ENCODE measurements at regions not wholly inside any gene's neighbourhood (a gene's known extent, or its start where the extent isn't known, plus 50 kb on each side); places are given as distances from the start of the nearest gene placed in this dataset.

DNA sequence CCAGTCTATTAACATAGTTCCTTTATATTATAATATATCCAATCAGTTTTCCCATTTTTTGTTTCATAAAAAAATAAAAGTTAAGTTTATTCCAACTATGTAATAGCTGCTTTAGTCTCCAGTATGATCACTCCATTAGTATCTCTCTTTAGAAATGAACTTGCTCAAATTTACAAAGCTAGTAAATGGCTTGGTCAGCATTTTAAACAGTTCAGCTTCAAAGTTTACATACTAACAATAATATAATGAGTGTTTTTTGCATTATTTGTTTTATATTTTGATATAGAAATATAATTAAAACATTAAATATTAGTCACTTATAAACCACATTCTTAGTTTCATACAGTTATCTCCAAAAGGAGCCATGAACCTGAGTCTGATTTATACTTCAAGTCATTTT, 1073.8 kb downstream of the SLITRK5 start:
- ChIA-PET POLR2A (no interaction called here), CTCF (ENCODE audit: low intra/inter-chr PET ratio) (no interaction called here)
- Histone ChIP-seq H3K27me3 (ENCODE audit: control insufficient read depth in 2 of 2, insufficient read depth in 2 of 2, low read length in 2 of 2) (no peaks in the 10 kb centered on the region), H3K9me1 (ENCODE audit: control insufficient read depth, insufficient read depth, low read length) (no peaks in the 10 kb centered on the region), H3K9ac (ENCODE audit: insufficient read depth in 1 of 2, low read depth in 2 of 2, low read length in 2 of 2) (no peak overlapping the region), H3K4me3 (no peak overlapping the region), H4K20me1 (replicated peaks; ENCODE audit: control insufficient read depth, insufficient read depth, low read length) (no peaks in the 10 kb centered on the region), H3K9me3 (replicated peaks; ENCODE audit: control insufficient read depth, insufficient read depth, low read depth, low read length) (no peaks in the 10 kb centered on the region), H3K27ac (ENCODE audit: extremely low read depth, low read depth, low read length) (no peak overlapping the region), H3K4me1 (replicated peaks in 1 of 2; ENCODE audit: control insufficient read depth in 2 of 2, insufficient read depth in 2 of 2, low read length in 2 of 2) (no peaks in the 10 kb centered on the region), H3K36me3 (ENCODE audit: control insufficient read depth, insufficient read depth, low read length) (no peaks in the 10 kb centered on the region), H3K79me2 (ENCODE audit: control insufficient read depth, insufficient read depth, low read length) (no peaks in the 10 kb centered on the region), H3K4me2 (ENCODE audit: insufficient read depth, low read length) (no peak overlapping the region), H2AFZ (ENCODE audit: low read depth, low read length) (no peak overlapping the region)
- ATAC-seq, result no peak
- FAIRE-seq, result no peak
- in situ Hi-C loops (cut with MboI), result no loop called here
- no TSS peak for BruUV-seq (replicated peaks)
- TF ChIP-seq ZNF316 (IDR thresholded peaks at IDR 0.05) (peak; percentile 35; the same call in 1 of the 2 replicates), C11orf30 (IDR thresholded peaks at IDR 0.05; ENCODE audit: low read depth) (peak; percentile 21; the same call in 1 of the 2 replicates), SAFB (IDR thresholded peaks at IDR 0.05; ENCODE audit: borderline replicate concordance, low read depth, low read length) (no peak), IFI16 (CRISPR knock-in tag; IDR thresholded peaks at IDR 0.05) (no peak)
- intact Hi-C loops (cut with micrococcal nuclease), result no loop called here
- no peak for DNase-seq (ENCODE audit: extremely low read depth in 1 of 4, low spot score in 3 of 4)

GRCh38 chr13:88752041-88752440, 1080.9 kb downstream of the SLITRK5 start:
- Histone ChIP-seq H3K36me3 (ENCODE audit: control insufficient read depth, insufficient read depth, low read length) (no peaks in the 10 kb centered on the region), H3K9ac (ENCODE audit: insufficient read depth in 1 of 2, low read depth in 2 of 2, low read length in 2 of 2) (no peak overlapping the region), H2AFZ (ENCODE audit: low read depth, low read length) (no peak overlapping the region), H3K27ac (ENCODE audit: extremely low read depth, low read depth, low read length) (no peak overlapping the region), H3K4me3 (no peak overlapping the region), H3K27me3 (ENCODE audit: control insufficient read depth in 2 of 2, insufficient read depth in 2 of 2, low read length in 2 of 2) (no peaks in the 10 kb centered on the region), H3K4me2 (ENCODE audit: insufficient read depth, low read length) (no peak overlapping the region), H3K4me1 (replicated peaks in 1 of 2; ENCODE audit: control insufficient read depth in 2 of 2, insufficient read depth in 2 of 2, low read length in 2 of 2) (no peaks in the 10 kb centered on the region), H4K20me1 (replicated peaks; ENCODE audit: control insufficient read depth, insufficient read depth, low read length) (no peaks in the 10 kb centered on the region), H3K79me2 (ENCODE audit: control insufficient read depth, insufficient read depth, low read length) (no peaks in the 10 kb centered on the region), H3K9me3 (replicated peaks; ENCODE audit: control insufficient read depth, insufficient read depth, low read depth, low read length) (no peaks in the 10 kb centered on the region), H3K9me1 (ENCODE audit: control insufficient read depth, insufficient read depth, low read length) (no peaks in the 10 kb centered on the region)
- DNase-seq (ENCODE audit: extremely low read depth in 1 of 4, low spot score in 3 of 4) (no peak), ATAC-seq (no peak), FAIRE-seq (no peak)
- POLR2A ChIA-PET, result no interaction called here
- in situ Hi-C loops (cut with MboI) (no loop called here), intact Hi-C loops (cut with micrococcal nuclease) (no loop called here)
- 0% methylated on average over 1 of the region's 1 CpG for WGBS (ENCODE audit: insufficient coverage, low coverage, missing lambda C conversion rate)
- CTCF ChIA-PET (ENCODE audit: low intra/inter-chr PET ratio), result no interaction called here
- no TSS peak for BruUV-seq (replicated peaks)
- no peak for TF ChIP-seq SNIP1 (IDR thresholded peaks at IDR 0.05; ENCODE audit: low read depth)
- TF ChIP-seq, protein P1, sequence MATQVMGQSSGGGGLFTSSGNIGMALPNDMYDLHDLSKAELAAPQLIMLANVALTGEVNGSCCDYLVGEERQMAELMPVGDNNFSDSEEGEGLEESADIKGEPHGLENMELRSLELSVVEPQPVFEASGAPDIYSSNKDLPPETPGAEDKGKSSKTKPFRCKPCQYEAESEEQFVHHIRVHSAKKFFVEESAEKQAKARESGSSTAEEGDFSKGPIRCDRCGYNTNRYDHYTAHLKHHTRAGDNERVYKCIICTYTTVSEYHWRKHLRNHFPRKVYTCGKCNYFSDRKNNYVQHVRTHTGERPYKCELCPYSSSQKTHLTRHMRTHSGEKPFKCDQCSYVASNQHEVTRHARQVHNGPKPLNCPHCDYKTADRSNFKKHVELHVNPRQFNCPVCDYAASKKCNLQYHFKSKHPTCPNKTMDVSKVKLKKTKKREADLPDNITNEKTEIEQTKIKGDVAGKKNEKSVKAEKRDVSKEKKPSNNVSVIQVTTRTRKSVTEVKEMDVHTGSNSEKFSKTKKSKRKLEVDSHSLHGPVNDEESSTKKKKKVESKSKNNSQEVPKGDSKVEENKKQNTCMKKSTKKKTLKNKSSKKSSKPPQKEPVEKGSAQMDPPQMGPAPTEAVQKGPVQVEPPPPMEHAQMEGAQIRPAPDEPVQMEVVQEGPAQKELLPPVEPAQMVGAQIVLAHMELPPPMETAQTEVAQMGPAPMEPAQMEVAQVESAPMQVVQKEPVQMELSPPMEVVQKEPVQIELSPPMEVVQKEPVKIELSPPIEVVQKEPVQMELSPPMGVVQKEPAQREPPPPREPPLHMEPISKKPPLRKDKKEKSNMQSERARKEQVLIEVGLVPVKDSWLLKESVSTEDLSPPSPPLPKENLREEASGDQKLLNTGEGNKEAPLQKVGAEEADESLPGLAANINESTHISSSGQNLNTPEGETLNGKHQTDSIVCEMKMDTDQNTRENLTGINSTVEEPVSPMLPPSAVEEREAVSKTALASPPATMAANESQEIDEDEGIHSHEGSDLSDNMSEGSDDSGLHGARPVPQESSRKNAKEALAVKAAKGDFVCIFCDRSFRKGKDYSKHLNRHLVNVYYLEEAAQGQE (IDR thresholded peaks at IDR 0.05; ENCODE audit: borderline replicate concordance), result no peak
- TF ChIP-seq, protein P1 (CRISPR knock-in tag; IDR thresholded peaks at IDR 0.05; ENCODE audit: low read depth), result no peak
- TF ChIP-seq, protein P2, sequence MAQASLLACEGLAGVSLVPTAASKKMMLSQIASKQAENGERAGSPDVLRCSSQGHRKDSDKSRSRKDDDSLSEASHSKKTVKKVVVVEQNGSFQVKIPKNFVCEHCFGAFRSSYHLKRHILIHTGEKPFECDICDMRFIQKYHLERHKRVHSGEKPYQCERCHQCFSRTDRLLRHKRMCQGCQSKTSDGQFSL (CRISPR knock-in tag; IDR thresholded peaks at IDR 0.05), result no peak
- TF ChIP-seq, protein P2 (tag; IDR thresholded peaks at IDR 0.05), result no peak

All from K562 (cell line).